ENCODE measurements at regions not wholly inside any gene's neighbourhood (a gene's known extent, or its start where the extent isn't known, plus 50 kb on each side); places are given as distances from the start of the nearest gene placed in this dataset.

DNA sequence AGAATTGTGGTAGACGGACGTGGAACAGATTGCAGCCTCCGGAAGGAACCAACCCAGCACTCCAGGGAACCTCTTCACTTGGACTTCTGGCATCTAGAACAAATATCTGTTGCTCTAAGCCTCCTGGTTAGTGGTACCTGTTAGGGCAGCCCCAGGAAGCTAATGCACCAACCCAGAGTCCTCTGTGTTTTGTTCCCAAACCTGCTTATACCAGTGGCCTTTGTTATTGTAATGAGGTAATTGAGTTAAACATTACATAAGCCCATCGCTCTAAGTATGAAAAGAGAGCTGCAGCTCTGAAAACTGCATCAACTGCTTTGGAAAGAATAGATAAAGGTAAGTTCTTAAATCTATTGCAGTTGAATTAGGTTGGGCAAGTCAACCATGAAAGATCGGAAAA, 516.7 kb downstream of the NPHP4 start:
- no peak for DNase-seq (ENCODE audit: low read depth in 3 of 3)

- no peak for DNase-seq (ENCODE audit: low read depth in 3 of 3)
Measured at GRCh38 chr1:5473268-5473667, 519.0 kb downstream of the NPHP4 start.

- DNase-seq (ENCODE audit: low read depth in 3 of 3): no peak
Measured at GRCh38 chr1:5466487-5466886, 525.7 kb downstream of the NPHP4 start.

- DNase-seq (ENCODE audit: low read depth in 3 of 3): no peak
Measured at GRCh38 chr1:5465281-5465711, 526.9 kb downstream of the NPHP4 start.

DNA sequence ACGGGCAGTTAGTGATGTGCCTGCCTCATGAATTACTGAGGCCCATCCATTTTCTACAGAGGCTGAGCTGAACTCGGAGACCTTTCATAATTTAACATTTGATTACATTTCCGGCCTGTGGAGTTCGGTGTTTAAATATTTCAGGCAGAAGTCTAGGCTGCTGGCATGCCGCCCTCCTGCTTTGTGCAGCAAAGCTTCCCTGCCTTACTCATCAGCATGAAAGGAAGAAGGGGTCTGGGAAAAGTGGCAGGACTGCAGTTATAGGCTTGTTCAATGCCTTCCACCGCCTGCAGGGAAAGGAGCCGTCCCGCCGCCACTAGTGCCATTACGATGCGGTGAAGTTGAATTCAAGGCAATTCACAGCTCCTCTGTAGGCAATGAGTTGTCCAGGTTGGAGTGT, 527.9 kb downstream of the NPHP4 start:
- DNase-seq (ENCODE audit: low read depth in 3 of 3): no peak

DNA sequence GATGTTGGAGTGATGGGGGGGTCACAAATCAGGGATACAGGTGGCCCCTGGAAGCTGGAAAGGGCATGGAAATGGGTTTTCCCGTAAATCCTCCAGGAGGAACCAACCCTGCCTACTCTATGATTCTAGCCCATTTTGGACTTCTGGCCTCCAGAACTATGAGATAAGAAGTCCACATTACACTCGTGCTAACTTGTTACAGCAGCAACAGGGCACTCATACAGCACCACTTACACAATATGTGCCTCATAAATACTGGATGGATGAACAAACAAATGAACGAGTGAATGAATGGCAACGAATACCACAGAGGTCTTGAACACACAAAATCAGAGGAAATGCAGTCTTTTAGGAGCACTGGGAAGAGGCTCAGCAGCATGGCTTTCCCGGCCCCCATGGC, 531.3 kb downstream of the NPHP4 start:
- no peak for DNase-seq (ENCODE audit: low read depth in 3 of 3)

GRCh38 chr1:5459839-5460610, 532.2 kb downstream of the NPHP4 start:
- DNase-seq (ENCODE audit: low read depth in 3 of 3): no peak

DNA sequence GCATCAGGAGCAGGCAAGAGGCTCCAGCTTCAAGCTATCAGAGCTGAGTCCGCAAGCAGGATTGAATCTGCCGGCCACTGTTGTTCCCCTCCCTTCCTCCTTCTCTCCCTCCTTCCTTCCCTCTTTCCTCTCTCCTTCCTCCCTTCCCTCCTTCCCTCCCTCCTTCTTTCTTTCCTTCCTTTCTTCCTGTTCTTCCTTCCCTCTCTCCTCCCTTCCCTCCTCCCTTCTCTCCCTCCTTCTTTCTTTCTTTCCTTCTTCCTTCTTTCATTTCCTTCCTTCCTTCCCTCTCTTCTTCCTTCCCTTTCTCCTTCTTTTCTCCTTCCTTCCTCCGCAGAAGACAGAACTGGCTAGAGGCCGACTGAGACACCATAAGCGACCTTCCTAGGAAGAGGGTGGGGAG, 534.0 kb downstream of the NPHP4 start:
- no peak for DNase-seq (ENCODE audit: low read depth in 3 of 3)

DNA sequence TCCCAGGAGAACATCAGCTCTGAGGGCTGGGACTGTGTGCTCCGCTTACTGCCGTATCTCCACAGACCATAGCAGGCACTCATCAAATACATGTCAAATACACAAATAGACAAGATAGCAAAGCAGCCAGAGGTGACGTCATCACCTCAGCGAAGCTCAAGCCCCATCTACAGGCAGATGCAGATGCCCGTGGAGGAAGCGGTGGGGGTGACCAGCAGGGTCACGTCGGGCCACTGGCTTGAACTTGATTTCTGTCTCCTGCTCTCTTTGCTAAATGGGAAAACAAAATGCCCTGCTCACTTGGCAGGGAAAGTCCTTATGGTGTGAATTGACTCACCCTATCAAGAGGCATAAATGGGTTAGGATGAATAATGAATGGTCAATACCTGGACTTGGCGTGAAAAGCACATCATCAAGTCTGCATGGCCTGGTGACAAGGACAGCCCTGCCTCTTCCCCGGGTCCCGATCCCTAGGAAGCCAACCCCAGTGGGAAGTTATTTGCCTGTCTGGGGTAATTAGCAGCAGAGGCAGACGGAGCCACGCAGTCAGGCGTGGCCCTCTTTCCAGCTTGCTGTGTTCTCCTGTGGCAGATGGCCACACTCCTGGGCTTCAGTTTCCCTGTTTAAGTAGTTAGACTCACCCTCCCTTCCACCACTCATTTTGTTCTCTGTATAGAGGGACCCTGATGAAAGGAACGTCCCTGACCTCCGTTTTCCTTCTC, 536.0 kb downstream of the NPHP4 start:
- no peak for DNase-seq (ENCODE audit: low read depth in 3 of 3)

GRCh38 chr1:5455651-5456050, 536.6 kb downstream of the NPHP4 start:
- DNase-seq (ENCODE audit: low read depth in 3 of 3): no peak

DNA sequence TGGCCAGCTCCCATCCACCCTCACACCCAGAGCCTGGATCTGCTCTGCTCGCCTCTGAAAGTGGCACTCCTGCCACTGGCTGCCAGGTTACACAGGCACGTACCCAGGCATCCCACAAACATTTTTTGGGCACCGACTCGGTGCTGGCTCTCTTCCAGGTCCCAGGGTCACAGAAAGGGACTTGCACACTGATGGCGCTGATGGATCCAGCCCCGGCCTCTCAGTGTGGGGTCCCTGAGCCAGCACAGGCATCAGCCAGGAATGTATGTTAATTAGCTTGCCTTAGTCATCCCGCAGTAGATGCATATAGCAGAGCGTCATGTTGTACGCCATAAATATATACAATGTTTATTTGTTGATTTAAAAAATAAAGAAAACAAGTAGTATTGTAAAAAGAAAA, 537.2 kb downstream of the NPHP4 start:
- DNase-seq (ENCODE audit: low read depth in 3 of 3): no peak

DNA sequence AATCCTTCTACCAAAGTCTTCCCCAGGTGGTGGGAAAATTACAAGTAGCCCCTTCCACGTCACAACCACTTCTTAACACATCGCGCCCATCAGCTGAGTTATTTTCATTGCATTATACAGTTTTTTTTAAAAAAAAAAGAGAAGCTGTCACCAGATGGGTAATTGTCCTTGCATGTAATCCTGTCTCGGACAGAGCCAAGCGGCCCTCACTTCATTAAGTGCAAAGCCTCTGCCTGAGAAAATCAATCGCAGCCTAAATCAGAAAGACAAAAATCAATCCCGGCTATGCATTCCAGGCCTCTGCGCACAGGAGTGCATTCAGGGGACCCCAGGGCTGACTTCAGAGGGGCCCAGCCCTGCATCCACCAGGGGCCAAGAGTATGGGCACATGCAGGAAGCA, 538.9 kb downstream of the NPHP4 start:
- DNase-seq (ENCODE audit: low read depth in 3 of 3): no peak

DNA sequence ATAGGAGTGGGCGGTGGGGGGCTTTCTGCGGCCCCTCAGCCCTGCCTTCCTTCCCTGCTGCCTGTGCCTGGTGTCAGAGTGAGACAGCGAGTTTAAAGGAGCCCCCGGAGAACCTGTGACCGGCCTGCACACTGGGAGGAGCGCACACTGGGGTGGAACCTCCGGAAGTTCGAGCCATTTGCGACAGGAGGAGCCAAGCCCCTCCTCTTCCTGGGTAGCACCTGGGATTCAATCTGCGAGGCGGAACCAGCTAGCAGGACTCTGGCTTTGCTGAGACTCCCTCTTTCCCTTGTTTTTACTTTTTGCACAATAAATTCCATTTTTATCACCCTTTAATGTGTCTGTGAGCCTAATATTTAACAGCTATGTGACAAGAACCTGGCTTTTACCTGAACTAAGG, 540.6 kb downstream of the NPHP4 start:
- DNase-seq (ENCODE audit: low read depth in 3 of 3): no peak

GRCh38 chr1:5448486-5448885, 543.7 kb downstream of the NPHP4 start:
- no peak for DNase-seq (ENCODE audit: low read depth in 3 of 3)

- DNase-seq (ENCODE audit: low read depth in 3 of 3): no peak
Measured at GRCh38 chr1:5447503-5447960, 544.7 kb downstream of the NPHP4 start.

DNA sequence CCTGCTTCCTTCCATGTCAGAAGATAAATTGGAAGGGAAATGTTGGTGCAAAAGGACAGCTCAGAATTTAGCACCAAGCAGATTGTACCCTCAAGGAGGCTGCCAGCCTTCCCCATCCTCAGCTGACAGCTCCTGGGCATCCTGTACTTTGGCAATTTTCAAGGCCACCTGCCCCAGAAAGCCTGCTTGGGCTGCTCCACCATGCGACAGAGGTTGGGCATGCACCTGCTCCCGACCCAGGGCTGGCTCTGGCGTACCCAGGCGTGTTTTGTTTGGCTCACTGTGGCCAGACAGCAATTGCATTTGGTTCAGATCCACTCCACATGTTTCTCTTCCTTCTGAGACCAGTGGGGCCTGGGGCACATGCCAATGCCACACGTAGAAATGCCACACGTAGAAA, 547.8 kb downstream of the NPHP4 start:
- no peak for DNase-seq (ENCODE audit: low read depth in 3 of 3)

DNA sequence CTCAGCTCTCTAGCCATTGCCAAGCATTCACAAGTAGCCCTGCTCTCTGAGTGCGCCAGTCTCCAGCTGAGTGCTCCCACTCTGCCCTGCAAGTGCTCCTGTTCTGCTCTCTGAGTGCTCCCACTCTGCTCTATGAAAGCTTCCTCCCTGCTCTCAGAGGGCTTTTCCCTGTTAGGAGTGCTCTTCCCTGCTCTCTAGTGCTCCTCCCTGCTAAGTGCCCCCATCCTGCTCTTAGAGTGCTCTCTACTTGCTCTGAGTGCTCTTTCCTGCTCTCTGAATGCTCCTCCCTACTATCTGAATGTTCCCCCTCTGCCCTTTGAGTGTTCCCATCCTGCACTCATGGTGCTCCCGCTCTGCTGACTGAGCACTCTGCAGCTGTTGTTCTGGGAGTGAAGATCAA, 555.4 kb downstream of the NPHP4 start:
- DNase-seq (ENCODE audit: low read depth in 3 of 3): no peak

DNA sequence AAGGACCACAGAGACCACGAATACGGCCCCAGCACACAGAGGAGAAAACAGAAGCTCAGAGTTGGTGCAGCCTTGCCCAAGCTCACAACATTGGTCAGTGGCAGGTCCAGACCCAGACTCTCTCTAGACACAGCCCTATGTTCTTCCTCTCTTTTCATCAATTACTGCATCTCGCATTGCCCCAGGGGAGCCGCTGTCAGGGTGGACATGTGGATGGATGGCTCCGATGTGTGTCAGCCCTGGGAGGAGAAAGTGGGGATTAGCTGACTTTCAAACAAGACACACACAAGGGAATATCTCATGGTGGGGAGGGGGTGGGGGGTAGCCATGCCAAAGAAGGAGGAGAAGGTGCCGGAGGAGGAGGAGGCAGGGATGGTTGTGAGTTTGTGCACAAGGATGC, 556.8 kb downstream of the NPHP4 start:
- no peak for DNase-seq (ENCODE audit: low read depth in 3 of 3)

- DNase-seq (ENCODE audit: low read depth in 3 of 3): no peak
Measured at GRCh38 chr1:5432436-5432835, 559.8 kb downstream of the NPHP4 start.

DNA sequence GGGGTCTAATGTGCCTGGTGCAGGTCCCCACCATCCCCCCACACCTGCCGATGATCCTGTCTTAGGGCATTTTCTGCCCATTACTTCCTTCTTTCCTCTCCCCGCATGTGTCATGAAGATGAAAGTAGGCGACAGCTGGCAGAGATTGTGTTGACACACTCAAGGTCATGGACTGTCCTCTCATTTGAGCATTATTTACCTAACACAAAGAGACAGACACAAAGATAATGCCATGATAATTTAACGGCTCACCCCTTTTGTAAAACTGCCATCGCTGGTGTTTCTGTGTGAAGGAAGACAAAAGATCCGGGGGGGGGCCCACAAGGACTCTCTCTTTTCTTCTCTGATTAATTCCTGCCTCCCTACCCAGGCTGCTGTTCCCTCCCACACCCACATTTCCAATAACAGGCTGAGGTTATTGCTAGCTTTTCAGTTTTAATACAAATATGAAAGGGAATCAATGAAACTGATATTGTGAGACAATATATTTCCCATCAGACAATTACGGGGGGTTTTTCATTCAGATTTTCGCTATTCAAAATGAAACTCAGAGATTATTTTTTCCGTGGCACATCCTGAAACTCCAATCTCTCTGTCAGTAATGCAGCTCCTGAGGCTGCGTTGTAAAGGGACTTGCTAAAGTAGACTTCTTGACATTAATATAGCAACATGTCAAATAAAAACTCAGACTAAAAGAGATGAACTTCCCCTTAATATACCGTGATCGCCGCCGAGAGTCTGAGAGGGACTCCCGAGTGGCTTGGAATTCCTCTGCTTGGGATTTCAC, 561.1 kb downstream of the NPHP4 start:
- no peak for DNase-seq (ENCODE audit: low read depth in 3 of 3)

DNA sequence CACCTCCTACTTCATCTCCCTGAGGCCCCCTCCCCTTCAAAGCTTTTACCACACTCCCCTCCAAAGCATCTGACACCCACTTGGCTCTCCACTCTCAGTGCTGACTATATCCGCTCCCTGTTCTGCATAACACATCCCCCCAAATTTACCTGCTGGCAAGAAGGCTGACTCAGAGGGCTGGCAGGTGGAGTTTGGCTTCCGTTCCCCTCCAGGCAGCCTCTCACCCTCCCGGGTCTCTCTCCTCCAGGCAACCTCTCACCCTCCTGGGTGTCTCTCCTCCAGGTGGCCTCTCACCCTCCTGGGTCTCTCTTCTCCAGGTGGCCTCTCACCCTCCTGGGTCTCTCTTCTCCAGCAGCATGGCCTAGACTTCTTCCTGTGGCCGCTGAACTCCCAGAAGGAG, 562.1 kb downstream of the NPHP4 start:
- no peak for DNase-seq (ENCODE audit: low read depth in 3 of 3)

DNA sequence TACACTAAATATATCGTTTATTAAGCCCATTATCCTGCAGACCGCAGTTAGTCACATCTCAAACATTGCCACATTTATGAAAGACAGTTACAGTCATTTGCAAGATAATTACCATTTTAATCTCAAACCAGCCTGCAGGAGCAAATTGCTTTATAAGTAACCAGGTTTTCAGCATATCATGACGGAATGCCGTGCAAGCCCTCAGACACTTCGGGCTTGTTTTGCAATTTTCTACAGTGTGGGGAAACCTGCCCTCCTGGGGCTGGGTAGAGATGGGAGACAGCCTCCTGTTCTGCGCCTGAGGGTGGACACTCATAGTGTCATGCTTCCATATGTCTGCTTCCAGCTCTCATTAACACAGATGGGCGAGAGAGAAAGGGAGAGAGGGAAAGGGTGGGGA, 563.9 kb downstream of the NPHP4 start:
- no peak for DNase-seq (ENCODE audit: low read depth in 3 of 3)
